Immature natural killer cell (primary cell): ENCODE measurements at regions not wholly inside any gene's neighbourhood (a gene's known extent, or its start where the extent isn't known, plus 50 kb on each side); places are given as distances from the start of the nearest gene placed in this dataset.
"Not testable (repeated sequence)": the region's sequence is repeated elsewhere in the genome, so short reads cannot be mapped to it uniquely, and the experiment has no call there.

Source experiments
- DNase-seq, 3 donors: peaks; one replicate each; pipeline ENCODE4 v3.0.0; 2022; ENCODE audit warnings: mixed read lengths in 1 of 3
- H3K27ac Mint-ChIP-seq, 6 donors: one replicate each; pipeline ENCODE4 v1.8.0; 2020; ENCODE audit warnings: mixed read lengths in 6 of 6, mild to moderate bottlenecking in 5 of 6, inconsistent platforms in 4 of 6, moderate library complexity in 3 of 6
- H3K27me3 Mint-ChIP-seq, 3 donors: one replicate each; pipeline ENCODE4 v1.8.0; 2020 to 2021; ENCODE audit warnings: low read depth in 3 of 3, mild to moderate bottlenecking in 3 of 3, mixed read lengths in 3 of 3, moderate library complexity in 3 of 3, inconsistent platforms in 1 of 3
- H3K36me3 Mint-ChIP-seq, 3 donors: one replicate each; pipeline ENCODE4 v1.8.0; 2020; ENCODE audit warnings: mixed read lengths in 3 of 3, inconsistent platforms in 2 of 3, mild to moderate bottlenecking in 2 of 3
- H3K4me1 Mint-ChIP-seq, 2 donors: one replicate each; pipeline ENCODE4 v1.8.0; 2020; ENCODE audit warnings: inconsistent platforms in 2 of 2, mild to moderate bottlenecking in 2 of 2, mixed read lengths in 2 of 2, moderate library complexity in 1 of 2
- H3K4me3 Mint-ChIP-seq, 5 donors: one replicate each; pipeline ENCODE4 v1.8.0; 2020; ENCODE audit warnings: mild to moderate bottlenecking in 5 of 5, mixed read lengths in 5 of 5, inconsistent platforms in 3 of 5, moderate library complexity in 3 of 5
- H3K9me3 Mint-ChIP-seq, 6 donors: one replicate each; pipeline ENCODE4 v1.8.0; 2020; ENCODE audit warnings: mild to moderate bottlenecking in 6 of 6, mixed read lengths in 6 of 6, inconsistent platforms in 4 of 6, moderate library complexity in 3 of 6

GRCh38 chr5:1961952-1962595 lies 79.3 kb upstream of the IRX4 start:
- peaks cover 0 to 2% (median 0%) of the 10 kb centered on the region in 6 donors for H3K9me3 Mint-ChIP-seq
- peaks cover 0 to 9% (median 4%) of the 10 kb centered on the region in 3 donors for H3K27me3 Mint-ChIP-seq
- H3K4me3 Mint-ChIP-seq, result no peak overlapping the region
- DNase-seq, result peak in 1 of 3 donors; percentile 19
- no peaks in the 10 kb centered on the region for H3K36me3 Mint-ChIP-seq
- H3K27ac Mint-ChIP-seq, result no peak overlapping the region
- no peaks in the 10 kb centered on the region for H3K4me1 Mint-ChIP-seq

GRCh38 chr5:1961304-1961946 lies 78.7 kb upstream of the IRX4 start:
- H3K27me3 Mint-ChIP-seq, result peaks cover 0 to 9% (median 4%) of the 10 kb centered on the region in 3 donors

GRCh38 chr5:1960595-1961303 lies 78.0 kb upstream of the IRX4 start:
- no peak overlapping the region for H3K27ac Mint-ChIP-seq
- no peak for DNase-seq
- H3K4me1 Mint-ChIP-seq, result no peaks in the 10 kb centered on the region
- no peak overlapping the region for H3K4me3 Mint-ChIP-seq
- no peaks in the 10 kb centered on the region for H3K36me3 Mint-ChIP-seq
- peaks cover 0 to 7% (median under 1%) of the 10 kb centered on the region in 3 donors for H3K27me3 Mint-ChIP-seq
- peaks cover 0 to 2% (median 0%) of the 10 kb centered on the region in 6 donors for H3K9me3 Mint-ChIP-seq

More at GRCh38 chr5:1961304-1961946, 78.7 kb upstream of the IRX4 start:
- Mint-ChIP-seq H3K9me3 (peaks cover 0 to 2% (median 0%) of the 10 kb centered on the region in 6 donors), H3K4me3 (no peak overlapping the region), H3K27ac (no peak overlapping the region), H3K36me3 (no peaks in the 10 kb centered on the region), H3K4me1 (no peaks in the 10 kb centered on the region)
- DNase-seq, result no peak

- Mint-ChIP-seq H3K9me3 (peaks cover 0 to 2% (median 0%) of the 10 kb centered on the region in 6 donors), H3K27ac (no peak overlapping the region), H3K36me3 (no peaks in the 10 kb centered on the region), H3K4me3 (no peak overlapping the region), H3K4me1 (no peaks in the 10 kb centered on the region), H3K27me3 (peaks cover 0 to 7% (median 0%) of the 10 kb centered on the region in 3 donors)
- no peak for DNase-seq
These were observed 77.2 kb upstream of the IRX4 start for GRCh38 chr5:1959725-1960581.

GRCh38 chr5:1959231-1959630 lies 76.5 kb upstream of the IRX4 start:
- DNase-seq, result no peak
- H3K9me3 Mint-ChIP-seq, result peaks cover 0 to 2% (median 0%) of the 10 kb centered on the region in 6 donors
- H3K4me3 Mint-ChIP-seq, result no peak overlapping the region
- peaks cover 0 to 7% (median 0%) of the 10 kb centered on the region in 3 donors for H3K27me3 Mint-ChIP-seq
- H3K36me3 Mint-ChIP-seq, result no peaks in the 10 kb centered on the region
- no peaks in the 10 kb centered on the region for H3K4me1 Mint-ChIP-seq
- H3K27ac Mint-ChIP-seq, result no peak overlapping the region

- H3K27me3 Mint-ChIP-seq, result peaks cover 0 to 7% (median under 1%) of the 10 kb centered on the region in 3 donors
- H3K4me3 Mint-ChIP-seq, result no peak overlapping the region
- no peak overlapping the region for H3K27ac Mint-ChIP-seq
- H3K9me3 Mint-ChIP-seq, result peaks cover 0 to 2% (median 0%) of the 10 kb centered on the region in 6 donors
- no peaks in the 10 kb centered on the region for H3K4me1 Mint-ChIP-seq
- no peak for DNase-seq
- no peaks in the 10 kb centered on the region for H3K36me3 Mint-ChIP-seq
These were observed 75.7 kb upstream of the IRX4 start for GRCh38 chr5:1958211-1959010.

- H3K4me1 Mint-ChIP-seq, result no peaks in the 10 kb centered on the region
- H3K4me3 Mint-ChIP-seq, result no peak overlapping the region
- no peaks in the 10 kb centered on the region for H3K9me3 Mint-ChIP-seq
- H3K27ac Mint-ChIP-seq, result no peak overlapping the region
- no peaks in the 10 kb centered on the region for H3K36me3 Mint-ChIP-seq
- peaks cover 0 to 7% (median 3%) of the 10 kb centered on the region in 3 donors for H3K27me3 Mint-ChIP-seq
- no peak for DNase-seq
These were observed 72.9 kb upstream of the IRX4 start for GRCh38 chr5:1955586-1955985.

GRCh38 chr5:1953710-1954109 lies 71.0 kb upstream of the IRX4 start:
- not testable (repeated sequence) for H3K9me3 Mint-ChIP-seq, DNase-seq, H3K36me3 Mint-ChIP-seq, H3K27me3 Mint-ChIP-seq, H3K4me3 Mint-ChIP-seq, H3K4me1 Mint-ChIP-seq, H3K27ac Mint-ChIP-seq

GRCh38 chr5:1952444-1953099 lies 69.8 kb upstream of the IRX4 start:
- no peak for DNase-seq
- Mint-ChIP-seq H3K4me1 (no peaks in the 10 kb centered on the region), H3K27ac (no peak overlapping the region), H3K9me3 (no peaks in the 10 kb centered on the region), H3K4me3 (no peak overlapping the region), H3K27me3 (peaks cover 0 to 6% (median 3%) of the 10 kb centered on the region in 3 donors), H3K36me3 (no peaks in the 10 kb centered on the region)

- Mint-ChIP-seq H3K36me3 (no peaks in the 10 kb centered on the region), H3K27ac (no peak overlapping the region), H3K4me3 (no peak overlapping the region), H3K27me3 (peaks cover 1 to 4% (median 3%) of the 10 kb centered on the region in 3 donors), H3K4me1 (no peaks in the 10 kb centered on the region), H3K9me3 (no peaks in the 10 kb centered on the region)
- DNase-seq, result no peak
These were observed 69.3 kb upstream of the IRX4 start for GRCh38 chr5:1952021-1952420.

- no peak overlapping the region for H3K4me3 Mint-ChIP-seq
- no peaks in the 10 kb centered on the region for H3K36me3 Mint-ChIP-seq
- H3K4me1 Mint-ChIP-seq, result no peaks in the 10 kb centered on the region
- no peaks in the 10 kb centered on the region for H3K9me3 Mint-ChIP-seq
- peaks cover 1 to 5% (median 3%) of the 10 kb centered on the region in 3 donors for H3K27me3 Mint-ChIP-seq
- DNase-seq, result no peak
- no peak overlapping the region for H3K27ac Mint-ChIP-seq
These were observed 68.6 kb upstream of the IRX4 start for GRCh38 chr5:1951165-1951816.

- Mint-ChIP-seq H3K36me3 (no peaks in the 10 kb centered on the region), H3K4me1 (no peaks in the 10 kb centered on the region), H3K9me3 (no peaks in the 10 kb centered on the region), H3K27ac (no peak overlapping the region), H3K27me3 (peaks cover 1 to 8% (median 4%) of the 10 kb centered on the region in 3 donors), H3K4me3 (no peak overlapping the region)
- DNase-seq, result no peak
These were observed 68.0 kb upstream of the IRX4 start for GRCh38 chr5:1950708-1951103.
